ENCODE measurements at regions not wholly inside any gene's neighbourhood (a gene's known extent, or its start where the extent isn't known, plus 50 kb on each side); places are given as distances from the start of the nearest gene placed in this dataset.
"Not testable (repeated sequence)": the region's sequence is repeated elsewhere in the genome, so short reads cannot be mapped to it uniquely, and the experiment has no call there.

GRCh38 chr1:93773049-93773838, 91.6 kb upstream of the BCAR3 start:
- no peak for DNase-seq (ENCODE audit: low read depth)

- DNase-seq (ENCODE audit: low read depth) = no peak
These were observed 90.2 kb upstream of the BCAR3 start for GRCh38 chr1:93771843-93772242.

DNA sequence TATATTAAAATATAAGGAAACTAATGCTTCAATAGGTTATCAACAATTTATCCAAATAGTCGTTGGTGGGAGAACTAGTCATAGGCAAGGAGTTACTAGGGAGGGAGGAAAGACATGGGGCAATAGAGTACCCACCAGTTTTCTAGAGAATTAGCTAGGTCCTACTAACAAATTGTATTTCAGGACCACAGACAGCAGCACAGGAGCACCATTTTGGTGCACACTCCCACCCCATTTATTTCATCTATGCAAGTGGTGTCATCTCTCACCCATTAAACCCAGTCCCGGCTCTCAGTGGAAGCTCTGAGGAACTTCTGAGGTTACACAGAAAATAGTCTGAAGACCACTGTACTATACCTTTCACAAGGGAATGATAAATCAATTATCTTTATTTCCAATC, 89.0 kb upstream of the BCAR3 start:
- no peak for DNase-seq (ENCODE audit: low read depth)

GRCh38 chr1:93769777-93770176, 88.1 kb upstream of the BCAR3 start:
- no peak for DNase-seq (ENCODE audit: low read depth)

DNA sequence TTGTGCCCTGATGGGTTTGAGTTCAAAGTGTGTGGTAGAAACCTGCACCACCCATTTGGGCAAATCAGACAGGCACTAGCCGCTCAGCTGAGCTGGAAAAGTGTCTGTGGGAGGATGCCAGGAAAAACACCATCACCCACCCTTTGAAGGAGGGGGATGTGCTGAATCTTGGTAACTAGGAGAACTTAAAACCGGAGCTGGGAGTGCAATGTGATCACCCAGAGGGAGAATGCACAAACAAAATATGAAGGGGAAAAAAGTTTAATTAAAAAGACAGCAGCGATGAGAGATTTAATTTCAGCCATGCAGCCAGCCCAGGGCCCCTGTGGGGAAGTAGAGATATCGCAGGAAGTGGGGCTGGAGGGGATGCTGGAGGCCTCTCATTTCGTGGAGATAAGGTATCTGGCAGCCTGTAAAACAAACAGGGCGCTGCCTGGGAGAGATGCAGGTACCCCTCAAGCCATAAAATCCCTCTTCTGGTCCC, 86.8 kb upstream of the BCAR3 start:
- peak; percentile 7 for DNase-seq (ENCODE audit: low read depth)

- DNase-seq (ENCODE audit: low read depth) = no peak
These were observed 84.8 kb upstream of the BCAR3 start for GRCh38 chr1:93766451-93766850.

- DNase-seq (ENCODE audit: low read depth) = no peak
These were observed 83.5 kb upstream of the BCAR3 start for GRCh38 chr1:93765099-93765498.

DNA sequence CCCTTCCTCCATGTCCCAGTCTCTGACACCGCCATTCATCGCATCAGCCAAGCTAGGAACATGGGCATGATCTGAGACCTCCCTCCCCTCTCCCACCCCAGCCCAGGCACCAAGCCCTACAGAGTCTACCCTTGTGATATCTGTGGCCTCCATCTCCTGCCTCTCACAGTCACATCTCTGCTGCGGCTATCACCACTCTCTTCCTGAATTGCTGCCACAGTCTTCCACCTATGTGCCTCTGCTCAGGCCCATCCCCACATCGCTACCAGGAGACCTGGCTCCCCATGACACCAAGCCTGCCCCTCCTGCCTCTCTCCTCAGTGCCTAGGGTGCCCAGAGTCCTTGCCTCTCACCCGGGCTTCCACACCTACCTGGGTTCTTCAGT, 82.7 kb upstream of the BCAR3 start:
- DNase-seq (ENCODE audit: low read depth) = no peak

GRCh38 chr1:93763704-93764365, 82.2 kb upstream of the BCAR3 start:
- no peak for DNase-seq (ENCODE audit: low read depth)

DNA sequence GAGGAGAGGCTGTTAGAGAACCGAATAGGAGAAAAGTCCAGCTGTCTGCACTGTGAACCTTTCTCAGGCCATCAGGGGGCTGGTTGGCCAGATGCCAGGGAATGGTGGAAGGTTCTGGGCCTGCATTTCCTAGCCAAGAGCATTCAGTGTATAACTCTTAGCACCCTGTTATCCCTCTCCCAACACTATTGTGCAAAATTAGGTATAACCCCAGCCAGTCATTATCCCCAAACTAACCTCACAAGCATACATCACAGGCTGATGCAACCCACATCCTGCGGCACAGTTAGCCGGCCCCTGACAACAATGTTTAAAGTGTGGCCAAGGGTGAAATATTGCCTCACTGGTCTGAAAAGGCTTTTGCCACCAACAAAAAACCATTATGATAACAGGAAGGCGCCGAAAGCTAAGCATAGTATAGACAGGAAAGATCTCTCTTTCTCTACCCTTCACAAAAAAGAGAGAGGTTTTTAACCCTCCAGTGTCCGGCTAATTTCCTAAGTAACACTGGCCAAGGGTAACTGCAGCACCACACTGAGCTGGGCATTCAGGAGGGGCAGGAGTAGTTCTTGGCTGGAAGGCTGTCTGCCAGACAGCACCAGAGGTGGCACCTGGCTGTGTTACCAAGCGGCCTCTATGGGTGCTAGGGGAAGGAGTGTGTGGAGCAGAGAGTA, 77.3 kb upstream of the BCAR3 start:
- DNase-seq (ENCODE audit: low read depth) = no peak

DNA sequence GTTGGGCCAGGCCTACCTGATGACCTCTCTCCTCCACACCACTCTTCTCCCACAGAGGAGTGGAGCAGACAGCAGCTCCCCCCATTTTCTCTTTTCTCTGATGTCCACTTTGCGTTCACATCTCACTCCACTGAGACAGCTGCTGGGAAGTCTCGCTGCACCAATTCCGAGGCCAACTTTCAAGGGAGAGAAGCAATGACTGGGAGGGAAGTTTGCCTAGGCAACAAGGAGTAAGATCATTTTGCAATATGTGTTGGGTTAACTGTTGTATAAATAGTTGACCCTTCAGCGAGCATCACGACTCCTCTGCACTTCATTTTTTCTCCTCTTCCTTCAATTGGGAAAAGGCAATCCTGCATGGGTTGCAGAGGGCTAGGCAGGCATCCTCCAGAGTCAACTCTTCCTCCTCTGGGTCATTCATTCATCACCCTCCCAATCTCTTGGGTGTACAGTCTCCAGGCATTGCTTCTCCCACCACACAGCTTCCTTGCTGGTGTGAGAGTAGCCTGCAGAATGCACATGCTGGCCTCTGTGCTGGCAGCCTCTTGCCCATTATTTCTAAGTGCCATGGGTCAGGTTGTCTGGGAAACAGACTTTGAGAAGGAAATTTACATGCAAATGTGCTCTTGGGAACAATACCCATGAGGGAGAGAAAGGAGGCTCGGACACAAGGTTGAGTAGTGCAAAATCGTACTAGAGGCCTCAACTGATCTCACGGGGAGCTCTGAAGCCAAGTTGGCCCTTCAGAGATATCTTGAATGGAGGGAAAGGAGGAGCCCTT, 75.8 kb upstream of the BCAR3 start:
- DNase-seq (ENCODE audit: low read depth) = no peak

DNA sequence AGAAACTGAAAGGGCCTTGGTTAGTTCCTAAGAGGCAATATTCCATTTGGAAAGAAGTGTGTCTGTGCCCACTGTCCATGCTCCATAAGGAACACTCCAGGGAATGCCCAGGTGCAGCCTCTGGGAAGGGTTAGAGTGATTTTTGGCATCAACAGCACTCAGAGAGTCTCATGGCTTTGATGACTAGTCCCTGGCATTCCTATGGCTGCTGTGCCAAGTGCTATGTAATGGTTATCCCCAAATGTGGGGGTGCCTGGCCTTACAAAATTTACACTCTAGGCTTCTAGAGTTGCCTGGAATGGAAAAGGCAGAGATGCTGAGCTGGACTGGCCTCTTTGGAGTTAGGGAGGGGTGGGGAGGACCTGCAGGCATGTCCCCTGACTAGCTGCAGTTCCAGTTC, 75.0 kb upstream of the BCAR3 start:
- DNase-seq (ENCODE audit: low read depth) = no peak

- DNase-seq (ENCODE audit: low read depth) = not testable (repeated sequence)
These were observed 73.6 kb upstream of the BCAR3 start for GRCh38 chr1:93755251-93755715.

- DNase-seq (ENCODE audit: low read depth) = no peak
These were observed 72.4 kb upstream of the BCAR3 start for GRCh38 chr1:93753791-93754763.

DNA sequence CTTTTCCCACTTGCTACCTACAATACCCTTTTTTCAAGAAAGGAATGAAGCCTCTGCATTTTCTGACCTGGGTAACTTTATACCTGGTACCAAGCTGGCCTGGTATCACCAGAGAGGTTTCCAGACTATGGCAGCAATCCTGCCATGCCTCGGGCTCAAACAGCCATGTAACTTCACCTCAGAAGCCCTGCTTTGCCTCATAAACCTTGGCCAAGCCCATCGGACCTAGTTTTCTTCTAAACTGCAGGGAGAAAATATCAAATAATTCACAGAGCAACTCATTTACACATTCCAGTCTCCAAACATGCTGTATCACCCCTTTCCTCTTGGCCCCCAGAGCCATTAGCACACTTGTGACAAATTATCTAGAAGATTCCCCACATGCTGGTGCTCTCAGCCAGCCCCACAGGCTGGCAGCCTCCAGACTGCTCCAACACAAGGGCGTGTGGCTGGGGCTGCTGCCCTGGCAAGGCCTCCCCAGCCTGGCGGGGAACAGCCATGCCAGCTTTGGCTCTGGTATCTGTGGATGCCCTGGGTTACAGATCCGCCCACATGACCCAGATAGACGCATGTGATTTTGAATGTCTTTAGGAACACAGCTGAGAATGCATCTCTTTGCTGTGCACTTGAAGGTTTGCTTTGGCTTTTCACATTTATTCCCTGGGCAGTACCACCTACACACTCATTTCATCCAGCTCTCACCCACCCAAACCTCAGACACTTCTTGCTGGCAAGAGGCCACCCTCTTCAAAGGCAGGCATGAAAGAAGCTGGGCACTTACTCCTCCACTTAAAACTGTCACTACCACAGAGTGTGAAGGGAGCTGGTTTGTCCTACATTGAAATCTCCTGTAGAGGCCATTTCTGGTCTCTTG, 70.0 kb upstream of the BCAR3 start:
- no peak for DNase-seq (ENCODE audit: low read depth)

DNA sequence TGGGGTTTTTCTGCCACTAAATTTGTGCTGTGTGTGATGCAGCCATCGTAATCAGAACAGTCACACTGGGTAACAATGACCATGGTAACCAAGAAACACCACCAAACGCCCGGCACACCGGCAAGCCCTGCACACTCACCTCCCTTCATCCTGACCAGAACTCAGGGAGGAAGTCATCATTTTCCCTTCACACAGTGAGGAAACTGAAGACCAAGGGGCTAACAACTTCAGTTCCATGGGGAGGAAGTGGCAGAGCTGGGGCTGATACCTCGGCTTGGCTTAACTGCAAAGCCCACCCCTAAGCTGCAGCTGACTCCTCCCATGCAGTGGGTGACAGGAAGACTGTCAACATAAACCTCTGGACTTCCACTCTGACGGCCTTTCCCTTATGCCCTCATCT, 69.3 kb upstream of the BCAR3 start:
- no peak for DNase-seq (ENCODE audit: low read depth)

DNA sequence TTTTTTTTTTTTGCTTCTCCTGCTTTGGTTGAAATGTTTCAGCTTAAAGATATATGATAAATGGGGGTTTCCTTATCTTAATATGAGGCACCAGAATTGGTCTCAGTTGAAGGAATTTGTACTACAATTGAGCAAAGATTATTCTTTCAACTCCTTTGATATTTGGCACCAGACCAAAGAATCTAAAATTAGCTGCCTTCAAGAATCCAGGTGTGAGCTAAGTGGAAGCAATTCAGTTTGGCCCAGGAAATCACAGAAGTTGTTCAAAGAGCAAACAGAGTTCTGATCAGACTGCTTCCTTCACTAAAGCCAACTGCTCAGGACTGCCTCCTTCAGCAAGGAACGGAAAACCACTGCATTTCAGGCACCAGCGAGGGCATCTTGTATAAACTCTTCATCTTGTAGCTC, 68.3 kb upstream of the BCAR3 start:
- no peak for DNase-seq (ENCODE audit: low read depth)

GRCh38 chr1:93749487-93749886, 67.8 kb upstream of the BCAR3 start:
- DNase-seq (ENCODE audit: low read depth) = no peak

- DNase-seq (ENCODE audit: low read depth) = no peak
These were observed 64.6 kb upstream of the BCAR3 start for GRCh38 chr1:93746021-93746812.

Measured in CMK (cell line).